ENCODE measurements at regions not wholly inside any gene's neighbourhood (a gene's known extent, or its start where the extent isn't known, plus 50 kb on each side); places are given as distances from the start of the nearest gene placed in this dataset.
A peak's percentile ranks its signal among the peaks of the same experiment; 100 is the strongest.

DNA sequence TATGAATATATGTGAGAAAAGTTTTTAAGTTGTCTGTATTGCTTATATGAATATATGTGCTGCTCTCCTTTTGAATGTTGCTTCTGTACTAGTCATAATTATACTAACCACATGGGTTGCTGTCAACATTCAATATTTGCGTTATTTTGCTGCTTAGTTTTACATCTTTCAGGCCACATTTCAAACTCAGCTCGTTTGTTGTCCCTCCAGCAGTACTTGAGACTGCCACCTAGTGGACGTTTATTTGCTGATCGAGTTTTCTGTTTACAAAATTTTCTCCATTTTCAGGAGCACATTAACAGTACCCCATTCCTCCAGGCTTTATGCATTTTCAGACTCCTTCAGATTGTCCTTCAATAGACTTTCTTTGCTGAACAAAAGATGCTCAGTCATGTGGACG, 75.8 kb downstream of the NUDT11 start:
- TF ChIP-seq POLR2A (IDR thresholded peaks at IDR 0.05): no peak
- TF ChIP-seq, protein P1, sequence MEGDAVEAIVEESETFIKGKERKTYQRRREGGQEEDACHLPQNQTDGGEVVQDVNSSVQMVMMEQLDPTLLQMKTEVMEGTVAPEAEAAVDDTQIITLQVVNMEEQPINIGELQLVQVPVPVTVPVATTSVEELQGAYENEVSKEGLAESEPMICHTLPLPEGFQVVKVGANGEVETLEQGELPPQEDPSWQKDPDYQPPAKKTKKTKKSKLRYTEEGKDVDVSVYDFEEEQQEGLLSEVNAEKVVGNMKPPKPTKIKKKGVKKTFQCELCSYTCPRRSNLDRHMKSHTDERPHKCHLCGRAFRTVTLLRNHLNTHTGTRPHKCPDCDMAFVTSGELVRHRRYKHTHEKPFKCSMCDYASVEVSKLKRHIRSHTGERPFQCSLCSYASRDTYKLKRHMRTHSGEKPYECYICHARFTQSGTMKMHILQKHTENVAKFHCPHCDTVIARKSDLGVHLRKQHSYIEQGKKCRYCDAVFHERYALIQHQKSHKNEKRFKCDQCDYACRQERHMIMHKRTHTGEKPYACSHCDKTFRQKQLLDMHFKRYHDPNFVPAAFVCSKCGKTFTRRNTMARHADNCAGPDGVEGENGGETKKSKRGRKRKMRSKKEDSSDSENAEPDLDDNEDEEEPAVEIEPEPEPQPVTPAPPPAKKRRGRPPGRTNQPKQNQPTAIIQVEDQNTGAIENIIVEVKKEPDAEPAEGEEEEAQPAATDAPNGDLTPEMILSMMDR (IDR thresholded peaks at IDR 0.05): peak; percentile 48 to 83 (median 79)

Data from right lobe of liver (tissue), 4 donors.